Left kidney (tissue), 1 donor: ENCODE measurements at regions not wholly inside any gene's neighbourhood (a gene's known extent, or its start where the extent isn't known, plus 50 kb on each side); places are given as distances from the start of the nearest gene placed in this dataset.
A peak's percentile ranks its signal among the peaks of the same experiment; 100 is the strongest.
"Not testable (repeated sequence)": the region's sequence is repeated elsewhere in the genome, so short reads cannot be mapped to it uniquely, and the experiment has no call there.

Source experiments
- DNase-seq: peaks from one replicate; pipeline ENCODE4 v3.0.0-alpha.2; 2013

DNA sequence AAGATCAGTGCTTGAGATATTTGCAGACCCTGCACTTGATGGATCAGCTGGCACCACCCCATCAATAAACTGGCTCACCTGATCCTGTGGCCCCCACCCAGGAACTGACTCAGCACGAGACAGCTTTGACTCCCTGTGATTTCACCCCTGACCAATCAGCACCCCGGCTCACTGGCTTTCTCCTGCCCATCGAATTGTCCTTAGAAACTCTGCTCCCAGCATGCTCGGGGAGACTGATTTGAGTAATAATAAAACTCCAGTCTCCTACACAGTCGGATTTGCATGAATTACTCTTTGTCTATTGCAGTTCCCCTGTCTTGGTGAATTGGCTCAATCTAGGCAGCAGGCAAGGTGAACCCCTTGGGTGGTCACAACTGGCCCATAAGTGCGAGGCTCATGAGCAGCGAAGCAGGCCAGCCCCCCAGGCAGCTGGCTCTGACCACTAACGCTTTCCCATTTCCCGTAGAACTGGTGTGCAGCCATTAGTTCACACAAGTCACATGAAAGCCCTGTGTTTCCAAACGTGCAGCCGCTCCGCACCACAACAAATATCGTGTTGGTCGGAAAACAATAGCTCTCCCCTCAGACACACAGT lies 79.6 kb downstream of the RSPH3 start:
- DNase-seq, result no peak

DNA sequence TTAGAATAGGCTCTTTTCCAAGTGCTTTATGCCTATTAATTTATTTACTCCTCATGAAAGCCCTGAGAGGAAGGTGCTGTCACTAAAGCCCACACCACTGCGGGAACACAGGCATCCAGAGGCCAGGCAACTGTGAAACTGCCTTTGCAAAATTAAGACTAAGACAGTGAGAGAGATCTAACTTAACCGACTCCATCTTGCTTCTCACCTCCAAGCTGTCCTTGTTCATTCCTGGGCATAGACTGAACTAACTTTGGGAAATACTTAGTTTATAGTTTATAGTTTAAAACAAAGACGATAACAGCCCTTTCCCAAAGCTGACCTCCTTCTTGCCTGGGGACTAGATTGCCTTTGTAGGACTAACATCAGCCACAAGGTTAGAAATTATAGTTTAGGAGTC lies 80.1 kb downstream of the RSPH3 start:
- DNase-seq, result no peak

DNA sequence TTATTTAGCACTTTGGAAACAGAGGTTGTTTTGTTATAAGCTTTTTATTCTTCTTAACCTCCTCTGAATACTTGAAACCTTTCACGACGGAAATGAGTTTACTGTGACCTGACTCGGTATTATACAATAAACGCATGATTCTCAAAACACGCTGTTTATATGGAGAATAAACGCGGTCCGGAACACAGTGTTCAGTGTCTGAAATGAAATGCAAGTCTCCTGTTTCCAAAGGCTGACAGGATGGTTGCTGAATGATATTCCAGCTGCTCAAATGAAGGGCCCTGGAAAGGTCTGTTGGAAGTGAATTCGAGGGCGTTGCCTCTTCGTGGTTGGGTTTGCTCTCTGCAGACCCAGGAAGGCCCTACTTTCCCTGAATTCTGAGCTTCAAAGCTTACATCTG lies 83.4 kb downstream of the RSPH3 start:
- DNase-seq, result no peak

DNA sequence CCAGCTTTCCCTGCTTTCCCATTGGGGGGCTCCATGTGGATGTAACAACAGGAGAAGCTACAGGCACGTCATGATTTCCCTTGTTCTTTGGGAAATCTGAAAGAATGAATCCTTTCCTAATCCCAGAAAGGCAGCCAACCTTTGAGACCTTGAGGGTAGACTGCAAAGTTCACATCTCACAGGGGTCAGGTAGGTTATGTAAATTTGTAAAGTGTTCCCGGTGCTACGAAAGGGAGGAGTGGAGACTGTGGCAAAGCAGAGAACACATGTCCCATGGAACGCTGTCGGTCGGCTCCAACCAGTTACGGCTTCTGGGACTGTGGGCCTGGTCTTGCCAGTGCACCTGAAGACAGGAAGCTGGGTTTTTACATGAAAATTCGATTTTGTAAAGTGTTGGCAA lies 85.1 kb downstream of the RSPH3 start:
- no peak for DNase-seq

DNA sequence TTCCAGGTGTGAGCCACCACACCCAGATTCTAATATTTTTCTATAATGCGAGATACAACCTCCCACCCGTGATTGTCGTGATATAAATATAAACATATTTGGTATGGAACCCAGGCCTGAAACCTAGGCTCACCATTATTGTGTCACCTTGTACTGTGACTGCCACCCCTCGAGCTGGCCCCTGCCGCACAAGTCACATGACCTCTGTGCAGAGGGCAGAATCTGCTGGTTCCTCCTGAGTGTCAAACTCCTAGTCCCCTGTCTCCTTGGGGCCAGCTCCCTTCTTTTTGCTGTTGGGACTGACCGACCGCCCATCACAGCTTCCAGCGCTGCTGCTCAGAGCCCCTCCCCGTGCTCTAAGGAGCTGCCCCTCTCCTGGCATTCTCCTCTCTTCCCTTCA lies 86.4 kb downstream of the RSPH3 start:
- no peak for DNase-seq

DNA sequence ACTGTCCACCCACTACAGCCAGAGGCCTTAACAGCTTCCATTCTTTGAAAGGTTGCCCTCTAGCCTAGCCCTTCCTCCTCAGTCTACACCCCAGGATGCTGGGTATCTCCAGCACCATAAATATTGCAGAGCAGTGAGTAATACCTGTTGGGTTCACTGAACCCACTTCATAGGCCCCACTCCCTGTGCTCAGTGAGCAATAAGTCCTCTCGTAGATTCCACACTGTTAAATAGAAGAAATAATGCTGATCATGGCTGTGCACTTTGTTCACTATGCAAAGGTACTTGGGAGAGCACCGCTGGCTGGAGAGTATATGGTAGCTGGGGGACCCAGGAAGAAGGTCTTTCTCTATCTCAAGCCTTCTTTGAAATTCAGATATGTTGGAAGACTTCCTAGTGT lies 87.3 kb downstream of the RSPH3 start:
- no peak for DNase-seq

DNA sequence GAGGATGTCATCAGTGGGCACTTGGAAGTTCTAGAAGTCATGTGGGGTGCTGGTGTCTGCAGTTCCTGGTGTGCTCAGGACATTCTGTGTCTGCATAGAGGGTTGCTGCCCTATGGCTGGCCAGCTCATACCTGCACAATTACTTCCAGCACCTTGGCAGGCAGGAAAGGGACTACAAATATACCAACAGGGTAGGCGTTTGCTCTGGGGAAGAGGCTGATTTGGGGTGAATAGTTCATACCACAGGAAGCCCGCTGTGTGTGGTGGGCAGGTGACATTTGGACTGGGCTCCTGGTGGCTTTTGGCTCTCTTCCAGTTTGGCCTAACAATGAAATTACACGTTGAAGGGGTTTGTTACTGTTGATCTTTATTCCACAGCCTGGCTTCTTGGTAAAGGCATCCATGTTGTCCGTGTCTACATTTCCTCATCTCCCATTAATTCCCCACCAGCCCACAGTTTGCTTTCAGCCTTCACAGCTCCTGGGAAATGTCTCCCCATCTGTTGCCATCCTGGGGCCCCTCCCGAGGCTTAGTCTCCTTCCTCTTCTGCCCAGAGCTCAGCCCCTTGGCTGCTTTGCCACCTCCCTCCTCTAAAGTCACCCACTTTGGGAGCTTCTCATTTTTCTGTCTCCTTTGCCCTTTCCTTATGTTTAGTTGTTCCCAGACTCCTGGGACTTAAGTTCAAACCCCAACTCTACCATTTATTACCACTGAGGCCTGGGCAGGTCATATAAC lies 88.1 kb downstream of the RSPH3 start:
- no peak for DNase-seq

DNA sequence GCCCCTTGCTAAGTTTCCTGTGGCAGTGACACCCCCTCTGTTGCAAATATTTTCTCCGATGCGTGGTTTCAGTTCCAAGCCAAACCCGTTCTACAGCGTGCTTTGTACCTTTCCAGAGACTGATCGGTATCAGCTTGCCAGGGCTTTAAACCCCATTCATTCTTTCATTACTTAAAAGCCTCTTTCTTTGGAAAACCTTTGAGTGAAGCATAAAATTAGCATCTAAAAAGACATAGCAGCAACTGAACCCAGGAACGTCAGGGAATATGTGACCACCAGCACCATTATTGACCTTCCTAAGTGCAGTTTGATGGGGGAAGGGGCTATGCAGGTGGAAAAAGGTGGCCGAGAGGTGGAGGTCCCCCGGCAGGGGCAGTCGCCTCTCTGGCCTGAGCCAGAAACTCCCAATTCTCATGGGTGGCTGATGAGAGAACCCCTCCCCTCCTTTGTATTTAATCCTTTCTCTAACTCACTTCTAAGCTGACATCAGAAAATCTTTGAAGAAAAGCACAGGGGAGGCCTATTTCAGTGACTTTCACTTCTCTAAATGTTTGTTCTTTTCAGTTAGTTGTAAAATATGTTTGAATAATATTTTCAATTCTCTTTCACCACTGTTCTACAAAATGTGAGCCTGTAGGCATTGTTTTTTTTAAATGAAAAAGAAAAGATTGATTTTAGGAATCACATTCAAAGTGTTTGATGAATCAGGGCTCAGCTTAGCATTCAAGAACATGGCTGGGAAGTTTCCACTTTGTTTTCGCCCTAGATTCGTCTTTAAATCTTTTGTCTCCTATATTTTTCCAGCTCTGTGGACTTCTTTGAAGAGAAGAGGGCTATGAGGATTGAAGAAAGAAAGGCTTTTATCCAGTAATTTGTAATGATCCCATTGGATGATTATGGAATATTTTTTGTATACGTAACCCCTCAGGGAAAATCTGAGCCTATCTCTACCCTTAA lies 89.2 kb downstream of the RSPH3 start:
- DNase-seq, result peak; percentile 53

DNA sequence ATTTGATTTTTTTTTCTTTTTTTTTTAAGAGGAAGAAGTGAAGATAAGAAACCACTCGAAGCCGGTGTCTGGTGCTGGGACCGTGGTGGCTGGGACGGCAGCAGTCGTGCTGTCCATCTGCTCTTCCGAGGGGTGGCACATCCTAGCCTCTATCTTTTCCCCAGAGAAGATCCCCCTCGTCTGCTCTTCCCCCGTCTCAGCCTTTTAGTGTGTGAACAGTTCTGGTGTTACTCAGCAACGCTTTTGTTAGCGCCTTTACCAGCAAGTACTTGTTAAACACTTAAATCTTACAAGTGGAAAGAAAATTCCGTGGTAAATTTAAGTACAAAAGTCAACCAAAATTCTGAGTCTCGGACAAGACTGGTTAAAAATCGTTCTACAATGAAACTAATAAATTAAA lies 90.1 kb downstream of the RSPH3 start:
- DNase-seq, result no peak

DNA sequence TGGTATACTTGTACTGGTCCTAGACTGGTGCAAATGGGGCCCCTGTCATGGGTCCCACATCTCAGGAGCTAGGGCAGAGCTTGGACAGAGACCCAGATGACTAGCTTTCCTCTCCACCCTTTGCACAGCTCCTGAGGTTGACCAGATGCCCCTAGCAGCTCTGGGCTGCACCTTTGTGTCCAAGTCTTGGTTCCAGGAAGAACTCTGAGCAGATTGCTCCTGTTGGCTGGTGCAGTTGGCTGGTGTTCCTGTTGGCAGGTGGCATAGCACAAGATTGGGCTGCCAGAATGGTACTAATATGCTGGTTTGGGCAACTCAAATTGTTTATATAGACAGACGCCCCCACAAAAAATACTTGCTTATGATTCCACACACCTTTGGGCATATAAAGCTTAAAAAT lies 89.4 kb upstream of the EZR start:
- no peak for DNase-seq

DNA sequence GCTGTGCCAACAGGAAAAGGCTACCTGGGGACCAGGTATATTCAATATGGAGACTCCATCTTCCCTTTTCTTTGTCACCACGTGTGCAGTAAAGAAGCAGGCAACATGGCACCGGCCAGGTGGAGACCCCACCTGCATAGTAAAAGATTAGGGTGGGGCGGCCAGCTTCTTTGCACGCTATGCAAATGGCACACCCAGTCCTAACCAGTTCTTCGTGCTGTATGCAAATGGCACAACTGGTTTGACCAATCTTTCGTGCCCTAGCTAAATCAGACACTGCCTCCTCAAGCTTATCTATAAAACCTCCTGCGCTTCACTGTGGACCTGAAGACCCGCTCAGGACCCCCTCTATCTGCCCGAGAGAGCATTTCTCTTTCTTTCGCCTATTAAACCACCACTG lies 88.8 kb upstream of the EZR start:
- no peak for DNase-seq

DNA sequence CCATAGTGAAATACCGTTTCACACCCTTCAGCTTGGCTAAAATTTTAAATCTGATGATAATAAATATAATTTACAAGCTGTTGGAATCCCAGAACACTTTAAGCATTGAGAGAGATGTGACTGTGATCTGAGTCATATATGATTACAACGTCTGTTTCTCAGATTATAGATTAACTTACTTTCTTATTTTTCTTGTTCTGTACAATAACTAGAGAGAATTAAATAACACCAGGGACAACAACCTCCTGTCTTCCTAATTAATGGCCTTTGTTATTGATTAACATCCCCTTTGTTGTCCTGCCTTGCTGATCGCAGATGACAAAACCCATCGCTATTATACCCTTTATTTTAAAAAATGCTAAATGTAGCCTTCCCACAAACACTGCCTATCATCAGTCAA lies 87.8 kb upstream of the EZR start:
- DNase-seq, result no peak

DNA sequence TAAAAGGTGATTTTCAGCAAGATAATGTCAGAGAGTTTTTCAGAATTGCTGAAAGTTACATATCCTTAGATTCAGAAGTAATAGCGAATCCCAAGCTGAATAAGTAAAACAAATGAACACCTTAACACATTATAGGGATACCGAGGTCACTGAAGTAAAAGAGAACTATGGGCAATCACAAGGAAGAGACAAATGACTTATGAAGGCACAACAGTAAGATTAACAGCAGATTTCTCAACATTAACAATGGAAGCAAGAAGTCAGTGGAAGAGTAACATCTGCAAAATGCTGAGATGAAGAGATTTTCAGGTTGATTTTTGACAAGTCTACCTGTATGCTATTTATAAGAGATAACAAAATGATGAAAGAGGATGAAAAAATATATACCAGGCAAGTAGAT lies 86.1 kb upstream of the EZR start:
- DNase-seq, result no peak

DNA sequence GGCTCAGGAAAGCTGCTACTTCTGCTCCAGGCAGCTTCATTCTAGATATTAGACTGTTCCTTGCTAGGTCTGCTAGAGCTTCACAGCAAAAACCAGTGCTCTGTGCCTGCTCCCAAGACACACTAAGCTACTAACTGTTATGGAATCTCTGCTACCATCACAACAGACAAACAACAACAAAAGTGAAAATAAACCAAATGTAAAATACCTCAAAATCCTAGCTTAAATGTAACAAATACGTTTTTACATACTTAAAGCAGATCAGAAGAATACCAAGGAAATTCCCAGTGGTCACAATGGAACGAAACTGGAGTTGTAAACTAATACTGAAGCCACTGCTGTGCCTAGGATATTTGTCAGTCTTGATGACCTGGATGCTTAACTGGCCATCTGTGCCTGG lies 84.6 kb upstream of the EZR start:
- no peak for DNase-seq

DNA sequence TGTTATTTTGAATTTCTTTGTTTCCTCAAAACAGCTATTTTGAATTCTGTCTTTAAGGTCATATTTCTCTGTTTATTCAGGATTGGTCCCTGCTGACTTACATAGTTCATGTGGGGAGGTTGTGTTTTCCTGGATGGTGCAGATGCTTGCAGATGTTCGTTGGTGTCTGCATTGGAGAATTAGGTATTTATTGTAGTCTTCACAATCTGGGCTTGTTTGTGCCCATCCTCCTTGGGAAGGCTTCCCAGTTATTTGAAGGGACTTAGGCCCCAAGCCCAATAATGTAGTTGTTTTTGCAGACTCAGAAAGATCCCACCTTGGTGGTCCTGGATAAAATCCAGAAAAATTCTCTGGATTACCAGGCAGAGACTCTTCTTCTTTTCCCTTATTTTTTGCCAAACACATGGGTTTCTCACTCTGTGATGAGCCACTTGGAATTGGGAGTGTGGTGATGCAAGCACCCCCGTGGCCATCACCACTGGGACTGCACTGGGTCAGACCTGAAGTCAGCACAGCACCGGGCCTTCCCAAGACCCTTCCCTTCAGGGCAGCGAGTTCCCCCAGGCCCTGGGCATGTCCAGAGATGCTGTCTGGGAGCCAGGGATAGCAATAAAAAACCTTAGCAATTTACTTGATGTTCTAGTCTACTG lies 81.6 kb upstream of the EZR start:
- no peak for DNase-seq

DNA sequence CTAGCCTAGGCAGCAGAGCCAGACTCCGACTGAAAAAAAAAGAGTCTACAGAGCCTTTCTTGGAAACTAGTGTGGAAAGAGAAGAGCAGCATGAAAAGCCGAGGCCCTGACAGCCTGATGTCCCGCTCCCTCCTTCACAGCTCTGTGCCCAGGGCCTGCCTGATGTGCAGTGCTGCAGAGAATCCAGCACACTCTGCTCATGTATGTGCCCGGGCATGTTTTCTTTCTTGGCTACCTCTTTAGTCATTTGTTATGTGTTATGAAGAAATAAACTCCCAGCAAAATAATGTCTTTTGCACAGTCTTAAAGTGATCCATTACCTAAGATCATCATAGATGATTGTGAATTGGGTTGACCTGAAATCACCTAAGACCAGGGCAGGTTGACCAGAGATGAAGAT lies 78.1 kb upstream of the EZR start:
- DNase-seq, result no peak

DNA sequence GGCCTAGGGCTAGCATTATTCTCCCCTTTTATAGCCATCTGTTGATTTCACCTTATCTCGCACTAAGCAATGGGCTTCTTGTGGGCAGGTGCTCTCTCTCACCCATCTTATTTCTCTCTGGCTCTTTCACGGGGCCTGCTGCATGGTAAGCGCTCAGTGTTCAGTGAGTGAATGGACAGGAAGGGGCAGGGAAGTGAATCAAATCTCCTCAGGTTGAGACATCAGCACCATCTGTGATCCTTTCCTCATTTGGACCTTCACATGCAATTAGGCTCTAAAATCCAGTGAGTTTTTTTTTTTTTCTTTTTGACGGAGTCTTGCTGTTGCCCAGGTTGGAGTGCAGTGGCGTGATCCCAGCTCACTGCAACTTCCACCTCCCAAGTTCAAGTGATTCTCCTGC lies 76.5 kb upstream of the EZR start:
- no peak for DNase-seq

DNA sequence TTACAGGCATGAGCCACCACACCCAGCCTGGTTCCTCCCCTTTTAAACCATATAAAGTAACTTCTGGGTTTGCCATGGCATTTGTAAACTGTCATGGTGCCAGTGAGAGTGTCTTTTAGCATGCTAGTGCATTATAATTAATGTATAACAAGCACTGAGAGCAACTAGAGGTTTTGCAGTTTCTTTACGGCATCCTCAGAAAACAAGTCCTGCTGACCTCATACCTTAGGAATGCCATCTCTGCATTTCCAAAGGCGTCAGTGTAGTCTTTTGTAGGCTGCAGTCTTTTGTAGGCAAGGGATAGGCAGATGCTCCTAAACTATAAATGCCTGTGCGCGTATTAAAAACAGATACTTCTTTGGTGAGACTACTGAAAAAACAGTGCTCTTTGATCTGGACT lies 75.0 kb upstream of the EZR start:
- DNase-seq, result peak; percentile 53

DNA sequence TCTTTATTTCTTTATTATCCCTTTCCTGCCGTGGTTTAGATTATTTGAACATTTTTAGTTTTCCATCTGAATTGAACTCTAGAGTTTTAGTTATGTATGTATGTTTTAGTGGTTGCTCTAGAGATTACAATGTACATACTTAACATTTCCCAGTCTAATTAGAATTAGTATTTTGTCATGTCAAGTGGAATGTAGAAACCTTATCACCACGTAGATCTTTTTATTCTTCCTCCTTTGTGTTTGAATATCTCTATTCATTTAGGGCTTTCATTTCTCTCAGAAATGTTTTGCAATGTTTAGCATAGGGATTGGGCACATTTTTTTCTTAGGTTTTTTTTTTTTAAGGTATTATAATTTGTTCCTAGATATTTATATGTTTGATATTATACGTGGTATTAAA lies 73.1 kb upstream of the EZR start:
- DNase-seq, result no peak

DNA sequence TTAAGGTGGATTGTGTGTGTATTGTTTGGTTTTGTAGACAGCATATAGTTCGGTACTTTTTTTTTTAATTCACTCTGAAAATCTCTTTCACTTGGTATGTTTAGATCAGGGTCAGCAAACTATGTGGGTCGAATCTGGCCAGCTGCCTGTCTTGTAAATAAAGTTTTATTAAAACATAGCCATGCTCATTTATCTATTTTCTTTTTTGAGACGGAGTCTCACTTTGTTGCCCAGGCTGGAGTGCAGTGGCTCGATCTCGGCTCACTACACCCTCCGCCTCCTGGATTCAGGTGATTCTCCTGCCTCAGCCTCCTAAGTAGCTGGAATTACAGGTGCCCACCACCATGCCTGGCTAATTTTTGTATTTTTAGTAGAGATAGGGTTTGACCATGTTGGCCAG lies 72.4 kb upstream of the EZR start:
- DNase-seq, result not testable (repeated sequence)

DNA sequence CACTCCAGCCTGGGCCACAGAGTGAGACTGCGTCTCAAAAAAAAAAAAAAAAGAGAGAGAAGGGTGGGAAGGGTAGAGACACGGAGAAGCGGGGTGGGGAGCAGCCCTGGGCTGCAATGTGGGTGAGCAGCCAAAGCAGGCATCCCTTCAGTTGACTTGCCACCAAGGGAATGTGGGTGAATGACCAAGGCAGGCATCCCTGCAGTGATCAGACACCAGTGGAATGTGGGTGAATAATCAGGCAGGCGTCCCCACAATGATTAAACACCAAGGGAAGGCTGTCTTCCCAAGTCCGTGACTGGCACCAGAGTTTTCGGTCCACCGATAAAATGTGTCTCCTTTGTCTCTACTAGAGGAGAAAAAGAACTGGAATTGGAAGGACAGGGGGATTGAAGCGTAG lies 69.0 kb upstream of the EZR start:
- not testable (repeated sequence) for DNase-seq

DNA sequence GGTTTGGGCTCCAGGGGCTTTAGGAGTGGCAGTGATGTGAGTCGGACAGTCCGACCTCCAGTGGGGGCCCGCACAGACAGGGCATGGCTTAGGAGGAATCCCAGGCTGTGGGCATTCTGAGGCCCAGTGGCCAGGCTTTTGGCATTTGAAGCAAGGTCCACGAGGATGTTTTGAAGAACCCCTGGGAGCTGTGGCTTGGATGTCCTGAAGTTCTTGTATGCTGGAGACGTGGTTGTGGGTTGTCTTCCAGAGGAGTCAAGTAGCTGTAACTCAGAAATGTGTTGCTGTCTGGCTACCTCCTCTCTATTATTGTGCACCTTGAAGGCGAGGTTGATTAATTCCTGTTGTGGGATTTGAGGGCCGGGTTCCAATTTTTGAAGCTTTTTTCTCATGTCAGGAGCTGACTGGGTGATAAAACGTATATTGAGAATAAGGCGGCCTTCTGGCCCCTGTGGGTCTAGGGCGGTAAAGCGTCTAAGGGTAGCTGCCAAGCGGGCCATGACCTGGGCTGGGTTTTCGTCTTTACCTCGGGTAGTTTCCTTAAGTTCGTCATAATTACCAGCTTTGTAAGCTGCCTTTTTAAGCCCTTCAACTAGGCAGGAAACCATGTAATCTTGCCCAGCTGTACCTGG lies 67.3 kb upstream of the EZR start:
- DNase-seq, result not testable (repeated sequence)
